DOHH2 (cell line): ENCODE measurements at regions not wholly inside any gene's neighbourhood (a gene's known extent, or its start where the extent isn't known, plus 50 kb on each side); places are given as distances from the start of the nearest gene placed in this dataset.

Experiments used
- EZH2phosphoT487 ChIP-seq: fragments of 200-600 bp; sonication (generic); IDR thresholded peaks from 2 replicates; pipeline ENCODE4 v1.6.1; 2017; ENCODE audit warnings: borderline replicate concordance, mild to moderate bottlenecking, antibody characterized with exemption, low read length, moderate library complexity, mixed read lengths
- TF ChIP-seq, protein P1 (sequence below): fragments of 200-600 bp; sonication (generic); IDR thresholded peaks from one replicate; pipeline ENCODE4 v1.5.1; 2014; ENCODE audit warnings: antibody characterized with exemption, mild to moderate bottlenecking, low read depth, low read length; ENCODE audit not compliant: poor library complexity, severe bottlenecking

DNA sequence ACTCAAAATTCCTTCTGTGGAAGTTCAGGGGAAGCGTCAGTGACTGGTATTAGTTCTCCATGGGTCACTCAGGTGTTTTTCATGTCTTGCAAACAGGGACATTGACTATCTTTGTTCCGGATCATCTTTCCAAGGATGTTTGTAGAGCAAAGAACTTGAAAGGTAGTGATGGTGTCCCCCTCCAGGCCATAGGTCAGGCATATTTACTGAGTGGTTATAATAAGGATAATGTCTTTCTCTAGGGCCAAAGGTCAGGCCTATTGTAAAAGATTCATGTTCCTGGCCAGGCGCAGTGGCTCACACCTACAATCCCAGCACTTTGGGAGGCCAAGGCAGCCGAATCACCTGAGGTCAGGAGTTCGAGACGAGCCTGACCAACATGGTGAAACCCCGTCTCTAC, 614.8 kb downstream of the KIF4B start:
- TF ChIP-seq, protein P1, sequence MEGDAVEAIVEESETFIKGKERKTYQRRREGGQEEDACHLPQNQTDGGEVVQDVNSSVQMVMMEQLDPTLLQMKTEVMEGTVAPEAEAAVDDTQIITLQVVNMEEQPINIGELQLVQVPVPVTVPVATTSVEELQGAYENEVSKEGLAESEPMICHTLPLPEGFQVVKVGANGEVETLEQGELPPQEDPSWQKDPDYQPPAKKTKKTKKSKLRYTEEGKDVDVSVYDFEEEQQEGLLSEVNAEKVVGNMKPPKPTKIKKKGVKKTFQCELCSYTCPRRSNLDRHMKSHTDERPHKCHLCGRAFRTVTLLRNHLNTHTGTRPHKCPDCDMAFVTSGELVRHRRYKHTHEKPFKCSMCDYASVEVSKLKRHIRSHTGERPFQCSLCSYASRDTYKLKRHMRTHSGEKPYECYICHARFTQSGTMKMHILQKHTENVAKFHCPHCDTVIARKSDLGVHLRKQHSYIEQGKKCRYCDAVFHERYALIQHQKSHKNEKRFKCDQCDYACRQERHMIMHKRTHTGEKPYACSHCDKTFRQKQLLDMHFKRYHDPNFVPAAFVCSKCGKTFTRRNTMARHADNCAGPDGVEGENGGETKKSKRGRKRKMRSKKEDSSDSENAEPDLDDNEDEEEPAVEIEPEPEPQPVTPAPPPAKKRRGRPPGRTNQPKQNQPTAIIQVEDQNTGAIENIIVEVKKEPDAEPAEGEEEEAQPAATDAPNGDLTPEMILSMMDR, result no peak
- no peak for TF ChIP-seq EZH2phosphoT487
